Fibroblast of villous mesenchyme (primary cell): ENCODE measurements at regions not wholly inside any gene's neighbourhood (a gene's known extent, or its start where the extent isn't known, plus 50 kb on each side); places are given as distances from the start of the nearest gene placed in this dataset.

ENCODE experiments used
- DNase-seq: peaks from one replicate; pipeline ENCODE4 v3.0.0-alpha.2; 2010; ENCODE audit warnings: low read depth
- H3K4me3 ChIP-seq: 2 replicates; pipeline ENCODE4 v1.5.1; 2011; ENCODE audit warnings: low read depth, mild to moderate bottlenecking, low read length
- TF ChIP-seq, protein P1 (sequence below): IDR thresholded peaks from 2 replicates; pipeline ENCODE4 v1.5.1; 2012; ENCODE audit warnings: low read depth, mild to moderate bottlenecking, low read length; ENCODE audit not compliant: insufficient read depth

DNA sequence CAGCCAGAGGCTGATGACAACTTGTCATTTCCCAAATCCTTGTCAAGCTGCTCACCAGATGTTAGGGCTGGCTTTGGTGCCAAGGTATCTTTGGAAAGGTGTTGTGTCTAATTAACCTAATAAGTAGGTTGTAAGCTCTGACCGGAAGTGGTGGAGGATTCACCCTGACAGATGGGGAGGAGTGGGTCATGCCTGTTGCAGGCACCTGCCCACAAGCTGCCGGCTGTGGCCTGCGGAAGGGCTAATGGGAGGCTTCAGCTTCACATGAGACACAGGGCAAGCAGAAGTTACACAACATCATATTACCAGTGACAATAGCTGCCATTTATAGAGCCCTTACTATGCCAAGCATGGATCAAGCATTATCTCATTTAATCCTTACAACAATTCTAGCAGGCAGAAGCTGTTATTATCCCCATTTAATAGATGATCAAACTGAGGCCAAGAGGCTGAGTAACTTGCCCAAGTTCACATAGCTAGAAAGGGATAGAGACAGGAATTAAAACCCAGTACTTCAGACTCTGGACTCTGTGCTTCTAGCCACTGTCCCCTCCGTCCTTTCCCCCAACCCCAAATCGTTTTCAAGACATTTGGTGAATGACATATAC lies 63.1 kb upstream of the DUSP5 start:
- TF ChIP-seq, protein P1, sequence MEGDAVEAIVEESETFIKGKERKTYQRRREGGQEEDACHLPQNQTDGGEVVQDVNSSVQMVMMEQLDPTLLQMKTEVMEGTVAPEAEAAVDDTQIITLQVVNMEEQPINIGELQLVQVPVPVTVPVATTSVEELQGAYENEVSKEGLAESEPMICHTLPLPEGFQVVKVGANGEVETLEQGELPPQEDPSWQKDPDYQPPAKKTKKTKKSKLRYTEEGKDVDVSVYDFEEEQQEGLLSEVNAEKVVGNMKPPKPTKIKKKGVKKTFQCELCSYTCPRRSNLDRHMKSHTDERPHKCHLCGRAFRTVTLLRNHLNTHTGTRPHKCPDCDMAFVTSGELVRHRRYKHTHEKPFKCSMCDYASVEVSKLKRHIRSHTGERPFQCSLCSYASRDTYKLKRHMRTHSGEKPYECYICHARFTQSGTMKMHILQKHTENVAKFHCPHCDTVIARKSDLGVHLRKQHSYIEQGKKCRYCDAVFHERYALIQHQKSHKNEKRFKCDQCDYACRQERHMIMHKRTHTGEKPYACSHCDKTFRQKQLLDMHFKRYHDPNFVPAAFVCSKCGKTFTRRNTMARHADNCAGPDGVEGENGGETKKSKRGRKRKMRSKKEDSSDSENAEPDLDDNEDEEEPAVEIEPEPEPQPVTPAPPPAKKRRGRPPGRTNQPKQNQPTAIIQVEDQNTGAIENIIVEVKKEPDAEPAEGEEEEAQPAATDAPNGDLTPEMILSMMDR: no peak
- no peak for DNase-seq
- H3K4me3 ChIP-seq: no peak overlapping the region

DNA sequence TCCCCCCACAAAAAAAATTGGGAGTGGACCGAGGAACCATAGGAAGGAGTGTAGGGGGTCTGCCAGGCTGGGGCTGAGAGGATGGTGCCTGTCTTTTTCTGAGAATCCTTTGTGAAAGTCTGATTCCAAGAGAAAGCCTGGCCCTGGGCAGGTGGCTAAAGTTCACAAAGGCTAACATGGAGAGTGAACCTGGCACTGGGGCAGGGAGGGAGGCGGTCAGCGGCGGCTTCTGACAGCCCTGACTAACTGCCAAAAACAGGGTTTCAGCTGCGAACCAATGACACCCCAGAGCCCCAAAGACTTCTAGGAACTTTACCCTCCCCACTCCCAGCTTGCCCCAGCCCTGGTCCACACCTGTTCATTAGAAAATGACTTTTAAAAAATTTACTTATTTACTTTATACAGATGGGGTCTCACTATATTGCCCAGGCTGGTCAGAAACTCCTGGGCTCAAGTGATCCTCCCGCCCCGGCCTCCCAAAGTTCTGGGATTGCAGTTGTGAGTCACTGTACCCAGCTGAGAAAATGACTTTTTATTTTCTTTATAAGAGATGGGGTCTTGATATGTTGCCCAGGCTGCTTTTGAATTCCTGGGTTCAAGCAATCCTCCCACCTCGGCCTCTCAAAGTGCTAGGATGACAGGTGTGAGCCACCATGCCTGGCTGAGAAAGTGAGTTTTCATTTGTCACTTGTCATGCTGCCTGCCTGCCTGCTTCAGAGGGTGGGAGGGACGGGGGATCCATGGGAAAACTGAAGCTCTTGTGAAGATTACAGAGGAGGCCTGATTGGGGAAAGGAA lies 61.0 kb upstream of the DUSP5 start:
- H3K4me3 ChIP-seq: no peak overlapping the region
- no peak for DNase-seq
- TF ChIP-seq, protein P1: no peak

DNA sequence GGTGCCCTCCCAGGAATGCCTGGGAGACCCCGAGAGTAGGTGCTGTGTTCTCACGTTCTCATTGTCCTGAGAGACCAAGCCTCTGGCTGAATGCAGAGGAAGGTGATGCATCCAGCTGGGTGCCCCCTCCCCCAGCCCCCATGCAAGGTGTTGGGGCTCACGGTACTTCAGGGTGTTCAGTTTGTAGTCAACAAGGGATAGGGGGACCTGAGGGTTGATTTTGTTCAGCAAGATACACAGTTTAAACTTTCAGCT lies 60.4 kb upstream of the DUSP5 start:
- H3K4me3 ChIP-seq: no peak overlapping the region
- TF ChIP-seq, protein P1: no peak
- DNase-seq: no peak

DNA sequence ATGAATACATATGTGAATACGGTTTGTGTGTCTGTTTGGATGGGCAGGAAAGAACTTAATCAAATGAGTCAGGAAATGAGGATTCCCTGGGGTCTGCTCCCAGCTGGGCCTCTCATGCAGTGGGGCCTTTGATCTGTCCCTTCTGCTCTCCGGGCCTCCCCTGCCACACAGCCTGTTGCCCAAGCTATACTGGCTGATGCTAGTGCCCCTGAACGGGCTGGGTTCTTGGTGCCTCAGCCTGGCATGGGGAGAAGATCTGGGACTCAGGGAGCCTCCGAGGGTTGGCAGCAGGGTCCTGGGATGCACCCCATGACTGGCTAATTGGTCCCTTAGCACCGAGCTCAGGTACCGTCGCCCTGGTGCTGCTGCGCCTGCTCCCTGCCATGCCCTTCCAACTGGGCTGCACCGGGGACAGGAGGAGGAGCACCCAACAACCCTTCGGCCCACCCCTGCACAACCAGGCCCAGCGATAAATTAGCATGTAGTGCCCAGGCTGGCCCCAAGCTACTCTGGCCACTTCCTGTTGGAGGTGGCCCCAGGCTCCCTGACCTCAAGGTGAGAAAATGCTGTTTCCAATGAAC lies 59.9 kb upstream of the DUSP5 start:
- no peak overlapping the region for H3K4me3 ChIP-seq
- DNase-seq: no peak
- TF ChIP-seq, protein P1: no peak

DNA sequence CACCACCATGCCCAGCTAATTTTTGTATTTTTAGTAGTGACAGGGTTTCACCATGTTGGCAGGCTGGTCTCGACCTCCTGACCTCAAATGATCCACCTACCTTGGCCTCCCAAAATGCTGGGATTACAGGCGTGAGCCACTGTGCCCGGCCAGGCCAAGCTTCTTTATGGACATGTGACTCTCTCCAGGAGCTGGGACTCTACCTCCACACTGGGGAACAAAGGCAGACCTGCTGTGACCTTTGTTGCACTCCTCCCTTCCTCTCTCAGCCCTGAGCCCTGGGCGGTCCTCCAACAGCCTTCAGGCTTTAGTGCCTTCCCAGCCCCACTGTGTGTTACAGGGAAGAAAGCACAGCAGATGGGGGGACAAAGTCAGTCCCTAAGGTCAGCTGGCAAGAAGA lies 55.0 kb upstream of the DUSP5 start:
- no peak for DNase-seq
- TF ChIP-seq, protein P1: no peak
- no peak overlapping the region for H3K4me3 ChIP-seq

DNA sequence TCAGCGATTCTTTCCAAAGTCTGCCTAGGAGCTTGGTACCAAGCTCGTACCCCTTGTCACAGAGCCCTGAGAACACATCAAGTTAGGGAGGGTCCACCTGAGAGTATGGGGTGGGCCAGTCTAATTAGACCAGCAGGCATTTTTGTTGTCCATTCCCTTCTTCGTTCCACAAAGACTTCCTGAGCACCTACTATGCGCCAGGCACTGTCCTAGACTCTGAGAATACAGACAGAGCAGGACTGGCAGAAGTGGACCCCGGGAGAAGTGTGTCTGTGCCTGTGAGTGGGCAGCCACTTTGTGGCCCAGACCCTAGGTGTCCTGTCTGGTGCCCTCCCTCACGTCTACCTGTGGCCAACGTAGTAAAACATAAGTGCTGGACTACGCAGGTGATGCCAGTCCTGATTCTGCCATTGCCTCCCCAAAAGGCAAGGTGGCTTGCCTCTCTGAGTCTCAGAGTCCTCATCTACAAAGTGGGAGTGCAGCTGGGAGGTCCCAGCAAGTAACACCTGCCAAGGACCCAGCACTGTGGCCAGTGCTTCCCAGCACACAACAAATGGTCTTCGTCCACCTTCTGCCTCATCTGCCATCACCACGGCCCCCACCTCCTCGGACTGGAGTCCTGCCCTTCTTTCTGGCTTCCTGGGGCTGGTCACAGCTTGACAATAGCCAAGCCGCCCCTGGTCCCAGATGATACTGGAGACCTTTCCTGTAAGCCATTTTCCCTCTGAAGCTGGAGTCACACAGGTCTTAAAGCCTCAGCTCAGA lies 54.3 kb upstream of the DUSP5 start:
- TF ChIP-seq, protein P1: no peak
- no peak overlapping the region for H3K4me3 ChIP-seq
- no peak for DNase-seq
